Stimulated activated CD4-positive, alpha-beta T cell treated with anti-CD3 and anti-CD28 coated beads, Interleukin-15, amount 100 ng/mL, for 1 hour (primary cell): ENCODE measurements at regions not wholly inside any gene's neighbourhood (a gene's known extent, or its start where the extent isn't known, plus 50 kb on each side); places are given as distances from the start of the nearest gene placed in this dataset.

ENCODE experiments used
- DNase-seq, 2 donors: peaks; one replicate each; pipeline ENCODE4 v3.0.0-alpha.2; 2020; ENCODE audit warnings: low read depth in 1 of 2, low spot score in 1 of 2

GRCh38 chr12:107543841-107544240, 141.8 kb upstream of the PWP1 start:
- DNase-seq, result no peak

DNA sequence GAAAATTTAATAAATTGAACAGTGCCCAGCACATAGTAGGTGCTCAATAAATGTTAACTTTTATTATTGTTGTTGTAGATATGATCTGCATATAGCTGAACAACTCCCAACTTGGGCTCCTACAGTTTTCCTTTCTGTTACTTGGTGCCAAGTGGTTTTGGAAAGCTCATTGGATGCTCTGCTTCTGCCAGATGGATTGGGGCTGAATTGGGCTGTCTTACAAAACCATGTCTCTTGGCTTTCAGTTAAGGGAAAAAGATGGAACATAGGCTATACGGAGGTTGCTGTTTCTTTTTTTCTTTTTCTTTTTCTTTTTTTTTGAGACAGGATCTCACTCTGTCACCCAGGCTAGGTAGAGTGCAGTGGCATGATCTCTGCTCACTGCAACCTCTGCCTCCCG, 140.7 kb upstream of the PWP1 start:
- no peak for DNase-seq

- DNase-seq, result no peak
Measured at GRCh38 chr12:107545737-107546353, 139.8 kb upstream of the PWP1 start.

GRCh38 chr12:107547389-107547788, 138.2 kb upstream of the PWP1 start:
- no peak for DNase-seq

GRCh38 chr12:107549651-107550480, 135.7 kb upstream of the PWP1 start:
- no peak for DNase-seq

GRCh38 chr12:107551434-107551833, 134.2 kb upstream of the PWP1 start:
- no peak for DNase-seq

GRCh38 chr12:107552263-107552662, 133.3 kb upstream of the PWP1 start:
- DNase-seq, result no peak

GRCh38 chr12:107553211-107553765, 132.3 kb upstream of the PWP1 start:
- no peak for DNase-seq

GRCh38 chr12:107554941-107555340, 130.7 kb upstream of the PWP1 start:
- no peak for DNase-seq

- DNase-seq, result no peak
Measured at GRCh38 chr12:107557026-107557425, 128.6 kb upstream of the PWP1 start.

- no peak for DNase-seq
Measured at GRCh38 chr12:107557589-107558100, 128.0 kb upstream of the PWP1 start.

DNA sequence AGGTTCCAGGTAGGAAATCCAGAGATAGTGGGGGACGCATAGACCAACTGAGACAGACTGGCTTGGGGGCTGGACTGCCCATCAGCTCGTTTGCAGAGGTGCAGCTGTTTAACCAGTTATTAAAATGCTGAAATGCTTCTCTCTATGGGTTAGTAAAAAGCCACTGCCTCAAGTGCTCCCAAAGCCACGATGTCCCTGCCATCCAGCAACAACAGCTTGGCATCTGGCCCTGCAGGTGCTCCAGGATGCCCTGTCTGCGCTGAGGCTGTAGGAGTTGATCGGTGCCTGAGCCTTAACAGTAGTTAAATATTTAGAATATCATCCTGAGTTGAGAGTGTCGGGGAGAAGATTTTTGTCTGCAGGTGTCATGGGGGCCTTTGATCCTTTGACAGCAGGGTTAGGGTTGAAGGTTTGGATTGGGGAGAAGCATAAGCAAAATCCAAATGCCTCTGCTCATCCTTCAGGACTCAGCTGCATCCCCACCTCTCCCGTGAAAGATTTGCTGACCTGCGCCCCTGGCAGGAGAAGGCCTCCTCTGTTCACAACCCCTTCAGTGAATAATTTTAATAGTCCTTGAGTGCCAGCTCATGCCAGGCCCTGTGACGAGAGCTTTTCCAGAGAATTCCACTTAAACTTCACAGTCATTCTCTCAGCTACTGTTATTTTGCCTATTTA, 127.3 kb upstream of the PWP1 start:
- DNase-seq, result no peak

DNA sequence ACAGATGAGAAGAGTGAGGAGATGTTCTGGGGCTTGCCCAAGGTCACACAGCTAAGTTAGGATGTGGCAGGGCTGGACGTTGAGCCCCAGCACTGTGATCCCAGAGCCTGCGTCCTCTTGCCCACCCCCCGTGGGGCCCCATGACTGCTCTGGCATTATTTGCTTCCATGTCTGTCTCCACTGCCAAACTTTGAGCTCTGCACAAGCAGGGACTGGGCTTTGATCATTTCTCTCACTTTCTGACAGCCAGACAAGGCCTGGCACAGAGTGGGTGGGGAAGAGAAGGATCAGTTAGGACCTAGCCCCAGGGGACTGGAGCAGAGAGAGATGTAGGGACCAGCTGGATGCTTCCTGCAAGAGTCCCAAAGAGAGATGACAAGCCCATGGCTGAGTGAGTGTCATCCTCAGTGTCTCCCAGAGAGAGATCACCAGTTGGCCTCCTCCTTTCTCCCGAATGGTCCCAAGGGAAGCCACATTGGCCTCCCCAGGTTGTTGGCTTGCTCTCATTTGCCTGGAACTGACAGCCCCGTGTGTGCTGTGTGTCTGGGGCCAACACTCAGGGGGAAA, 126.7 kb upstream of the PWP1 start:
- no peak for DNase-seq

- no peak for DNase-seq
Measured at GRCh38 chr12:107560165-107560898, 125.3 kb upstream of the PWP1 start.

GRCh38 chr12:107560899-107561285, 124.7 kb upstream of the PWP1 start:
- no peak for DNase-seq

- no peak for DNase-seq
Measured at GRCh38 chr12:107564946-107565345, 120.7 kb upstream of the PWP1 start.

DNA sequence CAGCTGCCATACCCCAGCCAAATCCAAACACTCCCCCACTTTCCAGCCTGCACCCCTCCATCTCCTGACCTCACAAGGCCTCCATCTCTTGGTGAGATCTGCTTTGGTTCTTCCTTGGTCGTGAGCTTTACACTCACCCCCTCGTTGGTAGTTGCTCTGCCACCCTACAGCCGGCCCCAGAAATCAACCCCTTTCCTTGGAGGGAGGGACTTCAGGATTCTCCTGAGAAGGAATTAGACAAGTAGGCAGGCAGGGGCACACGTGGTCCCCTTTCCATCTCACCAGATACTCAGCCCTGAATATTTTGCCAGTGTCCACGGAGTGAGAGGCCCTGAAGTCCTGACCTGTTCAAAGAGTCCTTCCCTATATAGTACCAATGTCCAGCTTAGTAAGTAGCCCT, 120.0 kb upstream of the PWP1 start:
- no peak for DNase-seq

GRCh38 chr12:107567876-107568619, 117.6 kb upstream of the PWP1 start:
- no peak for DNase-seq

DNA sequence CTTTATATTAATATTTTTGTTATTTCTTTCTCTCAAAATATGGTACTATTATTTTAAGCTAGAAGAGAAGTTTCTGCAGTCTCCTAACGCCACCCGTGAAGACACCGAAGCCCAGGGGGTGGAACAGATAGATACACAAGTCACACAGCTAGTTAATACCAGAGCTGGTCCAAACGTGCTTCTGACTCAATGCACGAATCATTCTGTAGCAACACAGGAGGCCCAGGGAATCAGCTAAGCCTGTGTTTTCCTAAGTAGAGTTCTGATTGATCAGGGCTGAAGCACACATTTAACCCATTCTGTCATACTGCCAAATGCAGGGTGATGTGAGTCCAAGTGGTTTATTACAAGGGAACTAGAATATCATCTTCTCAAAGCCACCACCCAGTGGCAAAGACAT, 116.9 kb upstream of the PWP1 start:
- no peak for DNase-seq

DNA sequence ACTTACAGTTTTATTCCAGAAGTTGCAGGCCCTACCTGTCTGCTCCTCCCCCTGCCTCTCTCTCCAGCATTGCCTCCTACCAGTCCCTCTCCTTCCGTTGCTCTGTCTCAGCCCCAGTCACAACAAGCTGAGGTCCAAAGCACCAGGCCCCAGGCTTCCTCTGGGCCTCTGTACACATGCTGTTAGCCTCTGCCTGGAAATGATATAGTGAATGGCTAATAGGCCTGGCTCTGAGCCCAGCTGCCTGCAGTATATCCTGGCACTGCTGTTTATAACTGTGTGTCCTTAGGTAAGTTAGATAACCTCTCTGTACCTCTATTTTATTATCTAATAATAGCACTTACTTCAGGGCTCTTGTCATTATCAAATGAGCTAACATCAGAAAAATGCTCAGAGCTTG, 114.9 kb upstream of the PWP1 start:
- no peak for DNase-seq
